ENCODE measurements at regions not wholly inside any gene's neighbourhood (a gene's known extent, or its start where the extent isn't known, plus 50 kb on each side); places are given as distances from the start of the nearest gene placed in this dataset.

GRCh38 chr12:69064734-69065443 is 131.9 kb upstream of the CPM start:
- no peak for DNase-seq

GRCh38 chr12:69065775-69066174 is 132.8 kb upstream of the CPM start:
- no peak for DNase-seq

- no peak for DNase-seq
These were observed 133.8 kb upstream of the CPM start for GRCh38 chr12:69066492-69067373.

GRCh38 chr12:69067713-69068112 is 134.7 kb upstream of the CPM start:
- DNase-seq, result no peak

DNA sequence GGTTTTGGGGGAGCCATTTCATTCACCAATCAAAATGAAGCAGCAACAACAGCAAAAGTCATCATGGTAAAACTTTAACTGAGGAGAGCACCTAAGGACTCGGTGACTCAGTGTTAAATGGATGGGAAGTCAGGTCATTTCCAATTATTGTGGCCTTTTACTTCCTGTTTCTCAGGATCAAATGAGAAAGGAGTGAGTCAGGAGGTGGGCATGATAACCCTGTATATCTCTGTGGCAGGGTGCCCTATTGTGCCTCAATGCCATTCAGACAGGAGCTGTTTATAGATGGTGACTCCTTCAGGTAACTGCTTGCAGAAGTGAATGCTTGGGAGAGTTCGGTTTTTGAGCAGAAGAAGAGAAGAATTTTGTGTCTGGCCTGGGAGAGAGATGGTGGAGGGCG is 135.5 kb upstream of the CPM start:
- no peak for DNase-seq

DNA sequence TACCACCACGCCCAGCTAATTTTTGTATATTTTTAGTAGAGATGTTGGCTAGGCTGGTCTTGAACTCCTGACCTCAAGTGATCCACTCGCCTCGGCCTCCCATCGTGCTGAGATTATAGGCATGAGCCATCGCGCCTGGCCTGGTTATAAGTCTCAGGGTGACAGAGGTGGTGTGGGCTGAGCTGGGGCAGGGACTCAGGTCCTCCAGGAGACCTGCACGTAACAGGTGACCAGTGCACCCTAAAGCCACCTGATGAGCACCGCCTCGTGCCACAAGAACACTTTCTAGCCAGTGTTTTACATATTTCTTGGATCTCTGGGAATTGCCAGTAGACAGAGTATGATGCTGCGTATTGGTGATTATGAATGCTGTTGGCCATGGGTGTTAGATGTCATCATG is 136.5 kb upstream of the CPM start:
- DNase-seq, result no peak

DNA sequence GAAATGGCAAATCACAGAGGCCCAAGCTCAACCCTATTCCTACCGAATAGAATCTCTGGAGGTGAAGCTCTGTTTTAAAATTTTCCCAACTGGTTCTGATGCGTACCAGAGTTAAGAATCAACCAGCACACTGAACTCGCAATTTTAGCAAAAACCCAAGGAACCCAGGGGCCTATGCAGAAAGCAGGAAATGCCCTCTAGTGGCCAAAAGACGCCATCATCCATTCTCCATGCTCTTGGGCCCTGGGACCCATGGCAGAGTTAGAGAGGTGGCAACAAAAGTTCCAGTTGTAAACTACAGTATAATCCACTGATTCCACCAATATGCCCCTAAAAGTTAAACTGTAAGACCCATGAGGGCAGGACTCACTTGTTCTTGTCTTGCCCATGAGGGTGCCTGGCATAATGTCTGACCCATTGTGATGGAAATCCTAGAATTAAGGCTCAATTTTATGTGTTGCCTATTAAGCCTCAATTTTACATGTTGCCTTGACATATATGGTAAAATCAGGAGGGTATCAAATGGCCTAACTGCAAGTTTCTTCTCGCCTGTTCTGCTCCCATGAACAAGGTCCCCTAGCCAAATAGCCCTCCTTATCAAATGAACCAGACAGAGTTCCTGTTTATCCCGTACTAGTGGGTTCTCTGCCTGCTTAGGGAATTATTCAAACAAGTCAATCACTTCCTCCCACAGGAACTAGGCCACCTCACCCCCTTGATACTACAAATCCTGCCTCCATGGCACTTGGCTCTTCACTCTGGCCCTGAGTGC is 137.5 kb upstream of the CPM start:
- peak; percentile 17 for DNase-seq

GRCh38 chr12:69071091-69071370 is 138.1 kb upstream of the CPM start:
- DNase-seq, result no peak

- no peak for DNase-seq
These were observed 140.1 kb upstream of the CPM start for GRCh38 chr12:69073035-69073434.

GRCh38 chr12:69074556-69075349 is 141.8 kb upstream of the CPM start:
- DNase-seq, result no peak

DNA sequence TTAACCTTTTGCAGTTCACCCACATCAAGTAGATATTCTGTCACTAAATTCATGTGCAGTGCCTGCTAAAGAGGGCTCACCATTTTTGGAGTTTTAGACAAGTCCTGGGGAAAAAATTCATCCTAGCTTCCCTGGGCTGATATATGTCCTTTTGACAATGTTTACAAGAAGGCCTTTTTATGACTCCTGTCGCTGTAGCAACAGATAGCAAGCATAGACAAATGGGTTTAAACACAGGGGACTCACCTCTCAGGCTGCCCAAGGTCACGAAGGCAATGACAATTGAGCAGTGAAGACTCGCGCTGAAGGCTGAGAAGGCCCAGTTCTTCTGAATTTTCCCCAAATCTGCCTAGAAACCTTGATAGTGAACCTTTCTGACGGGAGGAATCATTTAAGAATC is 150.7 kb upstream of the CPM start:
- DNase-seq, result no peak

- no peak for DNase-seq
These were observed 151.9 kb upstream of the CPM start for GRCh38 chr12:69084816-69085378.

DNA sequence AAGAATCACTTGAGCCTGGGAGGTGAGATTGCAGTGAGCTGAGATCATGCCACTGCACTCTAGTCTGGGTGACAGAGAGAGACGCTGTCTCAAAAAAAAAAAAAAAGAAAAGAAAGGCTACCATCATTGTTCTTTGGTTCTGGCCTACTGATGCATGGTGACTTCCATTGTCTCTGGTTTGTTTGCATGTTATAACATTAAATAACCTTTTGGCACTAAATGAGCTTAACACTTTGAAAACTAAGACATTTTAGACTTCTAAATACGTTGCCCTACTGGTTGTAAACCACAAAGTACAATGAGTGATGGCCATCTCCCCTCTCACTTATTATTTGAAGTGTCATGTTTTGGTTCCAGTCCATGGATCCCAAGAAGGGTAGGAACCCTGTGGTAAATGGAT is 152.9 kb upstream of the CPM start:
- no peak for DNase-seq

GRCh38 chr12:69087986-69088385 is 151.4 kb upstream of the CPSF6 start:
- no peak for DNase-seq

- no peak for DNase-seq
These were observed 148.6 kb upstream of the CPSF6 start for GRCh38 chr12:69090722-69091121.

DNA sequence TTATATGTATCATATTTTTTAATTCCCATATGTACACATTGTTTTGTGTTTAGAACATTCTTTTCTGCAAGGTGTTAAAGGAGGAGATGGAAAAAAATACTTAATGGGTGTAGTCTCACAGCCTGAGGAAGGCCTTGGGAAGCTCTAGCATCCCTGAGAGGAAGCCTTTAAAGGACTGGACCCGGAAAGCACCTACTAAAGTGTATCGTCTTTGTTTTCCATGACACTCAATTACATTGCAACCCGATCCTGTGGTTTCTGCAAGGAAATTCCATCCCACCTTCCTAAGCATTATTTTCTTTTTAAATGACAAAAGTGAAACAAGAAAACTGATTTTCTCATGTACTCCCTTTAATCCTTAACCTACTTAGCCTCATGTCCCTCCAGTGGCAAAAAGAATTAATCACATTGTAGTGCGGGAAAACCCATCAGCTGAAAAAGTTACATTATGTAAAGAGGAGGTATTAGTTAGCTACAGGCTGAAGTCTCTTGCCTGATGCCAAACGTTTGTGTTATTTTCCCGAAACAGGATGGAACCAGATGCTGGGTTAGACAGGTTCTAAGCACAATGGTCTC is 147.8 kb upstream of the CPSF6 start:
- DNase-seq, result no peak

DNA sequence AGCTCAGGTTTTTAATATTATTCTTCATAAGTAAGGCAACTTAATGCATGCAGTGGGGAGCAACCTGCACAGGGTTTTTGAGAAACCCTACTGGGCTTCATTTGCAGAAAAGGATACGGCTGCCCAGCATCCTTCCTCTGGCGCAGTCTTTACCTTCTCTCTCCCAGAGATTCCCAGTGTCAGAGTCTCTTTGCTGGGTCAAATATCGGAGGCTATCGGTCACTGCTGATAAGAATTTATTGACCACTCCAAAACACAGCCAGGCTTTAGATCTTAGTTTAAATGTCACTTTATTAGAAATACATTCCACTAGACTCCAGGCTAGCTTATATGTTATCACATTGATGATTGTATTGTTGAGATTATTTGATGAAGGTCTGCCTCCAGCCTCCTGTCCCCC is 147.2 kb upstream of the CPSF6 start:
- DNase-seq, result no peak

DNA sequence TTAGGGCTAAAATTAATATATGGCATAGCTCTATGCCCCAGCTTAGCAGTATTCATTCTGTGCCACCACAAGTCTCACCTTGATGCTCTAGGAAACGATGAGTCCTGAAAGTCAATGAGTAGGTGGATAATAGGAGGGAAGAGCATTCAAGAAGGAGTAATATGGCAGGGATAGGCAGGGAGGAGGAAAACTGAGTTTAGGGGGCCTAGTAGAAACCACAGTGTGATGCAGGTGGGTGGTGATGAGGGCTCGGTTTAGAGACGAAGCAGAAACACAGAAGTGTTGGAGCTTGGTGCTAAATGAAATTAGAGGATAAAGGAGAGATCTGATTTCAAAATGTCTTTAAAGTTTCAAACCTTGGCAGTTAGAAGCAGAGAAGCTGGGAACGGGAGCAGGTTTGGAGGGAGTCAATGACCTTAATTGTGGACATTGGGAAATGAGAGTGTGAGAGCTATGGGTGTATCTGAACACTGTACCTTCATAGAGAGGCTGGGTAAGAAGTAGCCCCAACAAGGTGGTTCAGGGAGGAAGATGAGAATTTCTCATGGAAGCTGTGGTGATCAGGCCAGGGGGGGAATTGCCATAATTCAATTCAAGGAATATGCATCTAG is 144.7 kb upstream of the CPSF6 start:
- no peak for DNase-seq

DNA sequence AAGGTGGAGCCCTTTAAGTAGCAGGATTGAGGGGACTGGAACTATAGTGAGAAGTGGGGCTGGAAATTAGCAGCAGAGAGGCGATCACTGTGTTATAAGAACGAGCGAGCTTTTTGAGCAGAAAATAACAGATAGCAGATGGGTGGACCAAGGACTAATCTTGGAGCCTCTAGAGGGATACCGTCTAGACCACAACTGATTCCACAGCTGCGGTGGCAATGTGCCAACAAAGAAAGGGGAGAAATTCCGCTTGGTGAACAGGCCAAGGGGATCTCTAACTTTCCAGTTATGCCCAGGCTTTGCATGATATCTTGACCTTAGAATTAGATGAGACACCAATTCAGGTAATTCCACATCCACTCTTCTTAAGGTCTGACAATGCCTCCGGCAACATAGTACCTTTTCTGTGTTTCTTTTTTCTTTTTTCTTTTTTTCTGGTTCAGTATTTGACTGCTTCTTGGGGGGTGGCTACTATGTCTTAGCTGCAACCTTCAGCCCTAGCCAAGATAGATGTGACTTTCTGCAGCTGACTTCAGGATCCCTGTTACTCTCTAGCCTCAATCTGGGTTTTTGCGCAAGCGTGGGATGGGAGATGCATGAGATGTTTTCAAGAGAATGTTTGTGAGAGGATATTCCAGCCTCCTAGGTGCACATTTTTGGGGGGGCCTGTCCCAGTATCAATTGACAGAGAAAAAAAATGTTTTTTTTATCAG is 143.4 kb upstream of the CPSF6 start:
- DNase-seq, result no peak

GRCh38 chr12:69096669-69097335 is 142.6 kb upstream of the CPSF6 start:
- DNase-seq, result no peak
